Stimulated activated naive CD4-positive, alpha-beta T cell (primary cell): ENCODE measurements at regions not wholly inside any gene's neighbourhood (a gene's known extent, or its start where the extent isn't known, plus 50 kb on each side); places are given as distances from the start of the nearest gene placed in this dataset.
"Not testable (repeated sequence)": the region's sequence is repeated elsewhere in the genome, so short reads cannot be mapped to it uniquely, and the experiment has no call there.

Experiments used
- DNase-seq, 6 experiments: peaks; one replicate each; lab custom pipeline; 2025; lab: John Stamatoyannopoulos, UW

DNA sequence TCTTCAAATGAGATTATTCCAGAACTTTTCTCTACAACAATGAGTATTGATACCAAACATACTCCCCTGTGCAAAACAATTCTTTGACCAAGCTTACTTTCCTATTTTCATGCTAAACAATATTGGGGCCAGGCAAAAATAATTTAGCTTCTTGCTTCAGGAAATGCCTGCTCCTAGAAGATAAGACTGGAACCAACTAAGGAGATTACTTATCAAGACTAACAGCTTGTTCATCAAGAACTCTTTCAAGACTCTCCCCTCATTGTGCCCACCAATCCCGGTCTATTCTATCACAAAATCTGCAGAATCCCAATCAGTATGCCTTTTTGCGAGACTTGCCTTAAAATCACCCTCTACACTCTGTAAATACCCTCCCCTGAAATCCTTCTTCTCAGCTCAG is 536.6 kb downstream of the RWDD3 start:
- no peak for DNase-seq

- DNase-seq = no peak
Observed at GRCh38 chr1:95778217-95778616, 544.2 kb downstream of the RWDD3 start.

GRCh38 chr1:95780836-95781235 is 546.8 kb downstream of the RWDD3 start:
- DNase-seq = no peak

- DNase-seq = no peak
Observed at GRCh38 chr1:95790136-95790535, 556.1 kb downstream of the RWDD3 start.

- DNase-seq = no peak
Observed at GRCh38 chr1:95793893-95794292, 559.9 kb downstream of the RWDD3 start.

DNA sequence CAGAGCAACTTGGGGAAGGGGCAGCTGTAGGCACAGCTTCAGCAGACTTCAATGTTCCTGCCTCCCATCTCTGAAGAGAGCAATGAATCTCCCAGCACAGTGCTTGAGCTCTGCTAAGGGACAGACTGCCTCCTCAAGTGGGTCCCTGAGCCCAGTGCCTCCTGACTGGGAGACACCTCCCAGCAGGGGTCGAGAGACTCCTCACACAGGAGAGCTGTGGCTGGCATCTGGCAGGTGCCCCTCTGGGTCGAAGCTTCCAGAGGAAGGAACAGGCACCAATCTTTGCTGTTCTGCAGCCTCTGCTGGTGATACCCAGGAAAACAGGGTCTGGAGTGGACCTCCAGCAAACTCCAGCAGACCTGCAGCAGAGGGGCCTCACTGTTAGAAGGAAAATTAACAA is 563.8 kb downstream of the RWDD3 start:
- DNase-seq = not testable (repeated sequence)

- DNase-seq = no peak
Observed at GRCh38 chr1:95806171-95806570, 572.2 kb downstream of the RWDD3 start.

- no peak for DNase-seq
Observed at GRCh38 chr1:95809391-95809790, 575.4 kb downstream of the RWDD3 start.

GRCh38 chr1:95815511-95815910 is 581.5 kb downstream of the RWDD3 start:
- DNase-seq = no peak

- no peak for DNase-seq
Observed at GRCh38 chr1:95829556-95829955, 595.5 kb downstream of the RWDD3 start.

GRCh38 chr1:95832370-95832769 is 598.4 kb downstream of the RWDD3 start:
- DNase-seq = no peak

GRCh38 chr1:95849439-95849838 is 615.4 kb downstream of the RWDD3 start:
- DNase-seq = no peak

DNA sequence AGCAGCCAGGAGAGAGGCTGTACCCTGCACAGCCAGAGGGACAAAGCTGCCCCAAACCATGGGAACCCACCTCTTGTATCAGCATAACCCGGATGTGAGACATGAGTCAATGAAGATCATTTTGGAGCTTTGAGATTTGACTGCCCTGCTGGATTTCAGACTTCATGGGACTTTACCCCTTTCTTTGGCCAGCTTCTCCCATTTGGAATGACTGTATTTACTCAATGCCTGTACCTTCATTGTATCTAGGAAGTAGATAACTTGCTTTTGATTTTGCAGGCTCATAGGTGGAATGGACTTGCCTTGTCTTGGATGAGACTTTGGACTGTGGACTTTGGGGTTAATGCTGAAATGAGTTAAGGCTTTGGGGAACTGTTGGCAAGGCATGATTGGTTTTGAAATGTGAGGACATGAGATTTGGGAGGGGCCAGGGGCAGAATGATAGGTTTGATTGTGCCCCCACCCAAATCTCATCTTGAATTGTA is 616.2 kb downstream of the RWDD3 start:
- no peak for DNase-seq

GRCh38 chr1:95850763-95851162 is 616.8 kb downstream of the RWDD3 start:
- no peak for DNase-seq

DNA sequence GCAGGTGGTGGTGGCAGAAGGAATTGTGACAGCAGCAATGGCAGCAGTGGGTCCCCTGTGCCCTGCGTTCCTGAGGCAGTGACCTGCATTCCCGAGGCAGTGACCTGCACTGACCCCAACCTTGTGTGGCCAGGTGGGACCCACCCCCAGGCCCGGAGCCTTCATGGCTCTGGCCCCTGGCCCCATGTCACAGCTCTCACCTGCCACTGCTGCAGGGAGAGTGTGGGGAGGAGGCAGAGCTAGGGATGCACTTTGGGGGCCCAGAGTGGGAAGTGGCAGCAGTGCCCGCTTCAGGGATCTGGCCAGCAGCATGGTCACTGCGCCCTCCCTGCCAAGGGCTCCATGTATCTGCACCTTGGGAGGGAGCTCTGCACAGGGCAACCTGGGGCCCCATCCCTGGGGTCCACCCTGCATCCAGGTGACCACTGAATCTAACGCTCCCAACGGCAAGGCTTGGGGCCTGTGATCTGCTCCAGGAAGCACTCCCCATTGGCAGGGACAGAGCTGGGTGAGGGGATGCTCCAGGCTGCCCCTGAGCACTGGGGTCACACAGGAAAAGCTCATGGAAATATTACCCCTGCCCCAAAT is 618.6 kb downstream of the RWDD3 start:
- no peak for DNase-seq

DNA sequence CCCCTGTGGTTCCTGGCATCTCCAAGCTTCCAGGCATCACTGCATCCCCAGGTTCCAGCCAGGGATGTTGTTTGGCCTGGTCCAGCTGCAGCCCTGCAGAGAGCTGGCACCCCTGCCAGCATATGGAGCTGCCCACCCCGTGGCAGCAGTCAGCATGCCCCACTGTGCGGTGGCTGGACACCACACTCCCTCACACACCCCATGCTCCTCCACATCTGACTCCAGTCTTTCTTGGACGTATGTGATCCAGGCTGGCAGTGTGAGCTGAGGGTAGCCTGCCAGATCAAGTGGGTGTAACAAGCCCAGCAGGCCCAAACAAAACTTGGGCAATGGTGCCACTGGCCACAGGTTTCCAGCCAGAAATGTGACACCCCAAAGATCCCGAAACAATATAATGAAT is 620.4 kb downstream of the RWDD3 start:
- no peak for DNase-seq

- DNase-seq = no peak
Observed at GRCh38 chr1:95863086-95863485, 629.1 kb downstream of the RWDD3 start.

GRCh38 chr1:95865769-95866168 is 631.8 kb downstream of the RWDD3 start:
- no peak for DNase-seq

DNA sequence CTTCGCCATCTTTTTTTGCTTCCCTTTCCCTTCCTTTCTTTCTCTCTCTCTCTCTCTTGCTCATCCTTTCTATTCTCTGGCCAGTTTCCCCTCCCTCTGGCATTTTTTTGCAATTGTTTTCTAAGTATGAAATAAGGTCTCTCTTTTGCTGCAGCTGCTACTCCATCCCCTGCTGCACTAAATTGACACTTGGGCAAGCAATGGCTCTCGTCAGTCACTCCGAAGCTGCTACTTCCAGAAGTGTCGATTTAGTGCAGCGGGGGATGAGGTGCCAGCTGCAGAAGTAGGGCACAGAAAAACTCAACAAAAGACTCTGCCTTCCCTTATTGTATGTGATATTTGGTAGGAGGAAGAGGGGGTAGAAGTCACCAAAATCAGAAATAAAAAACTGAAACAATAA is 642.3 kb downstream of the RWDD3 start:
- no peak for DNase-seq

- DNase-seq = no peak
Observed at GRCh38 chr1:95879498-95880050, 645.6 kb downstream of the RWDD3 start.

DNA sequence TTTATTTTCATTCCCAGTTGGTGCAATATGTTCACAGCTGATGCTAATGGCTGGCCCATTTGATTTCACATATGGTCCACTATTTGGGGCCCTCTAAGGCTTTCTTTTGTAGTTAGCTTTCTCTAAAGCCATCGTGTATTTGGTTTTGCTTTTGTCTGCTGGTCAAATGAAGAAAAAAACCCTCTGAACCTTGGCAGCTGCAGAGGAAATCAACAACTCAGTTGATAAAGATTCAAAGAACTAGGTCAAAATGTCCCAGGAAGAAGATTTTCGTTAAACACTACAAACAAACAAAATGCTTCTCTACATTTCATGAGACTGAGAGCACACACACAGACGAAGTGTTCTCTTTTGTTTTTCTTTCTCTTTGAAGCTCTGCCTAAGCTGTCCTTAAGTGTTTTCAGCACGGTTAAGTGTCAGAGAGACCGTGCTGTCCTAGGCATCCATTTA is 655.0 kb downstream of the RWDD3 start:
- DNase-seq = no peak

DNA sequence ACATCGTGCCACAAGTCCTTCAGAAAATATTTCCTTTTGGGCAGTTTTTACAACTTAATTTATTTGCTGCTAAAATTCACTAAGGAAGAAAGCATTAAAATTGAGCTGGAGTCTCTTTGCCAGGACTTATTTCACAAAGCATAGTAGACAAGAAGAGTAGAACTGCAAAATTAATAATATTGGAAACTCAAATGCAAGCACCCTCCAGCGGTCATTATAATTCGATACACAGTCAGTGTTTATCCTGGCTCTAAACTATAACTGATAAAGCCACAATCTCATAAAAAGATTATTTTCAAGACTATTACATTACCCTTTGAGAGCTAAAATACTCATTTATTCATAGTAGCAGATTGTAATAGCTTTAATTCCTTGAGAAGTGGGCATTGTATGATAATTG is 655.4 kb downstream of the RWDD3 start:
- no peak for DNase-seq

- no peak for DNase-seq
Observed at GRCh38 chr1:95893921-95894320, 659.9 kb downstream of the RWDD3 start.

DNA sequence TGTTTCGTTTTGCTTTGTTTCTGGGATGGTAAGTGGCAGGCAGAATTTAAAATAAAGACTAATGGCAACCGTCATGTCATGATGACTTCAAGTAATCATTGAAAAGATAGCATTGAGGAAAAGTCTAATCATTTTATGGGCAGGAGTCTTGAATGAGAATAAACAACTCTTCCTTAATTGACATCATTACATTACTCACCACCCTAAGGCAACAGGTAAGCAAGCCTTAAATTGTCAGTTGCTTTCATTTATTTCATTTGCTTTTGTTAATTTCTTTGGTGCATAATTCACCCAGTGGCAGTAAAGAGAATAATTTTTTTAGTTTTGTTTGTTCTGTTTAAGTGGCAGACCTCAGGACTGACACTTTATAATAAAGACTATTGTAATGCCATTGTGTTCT is 669.0 kb downstream of the RWDD3 start:
- no peak for DNase-seq
